HEK293 (cell line): ENCODE measurements at regions not wholly inside any gene's neighbourhood (a gene's known extent, or its start where the extent isn't known, plus 50 kb on each side); places are given as distances from the start of the nearest gene placed in this dataset.

Experiments
- CTCF ChIA-PET: fragments of 350-600 bp; formaldehyde crosslinking; extraction: SDS; loops from one replicate; lab custom pipeline; 2021; ENCODE audit warnings: antibody characterized with exemption; lab: Yijun Ruan, JAX
- POLR2A ChIA-PET: fragments of 300-600 bp; formaldehyde crosslinking; extraction: SDS; loops from one replicate; lab custom pipeline; 2020; ENCODE audit warnings: antibody characterized with exemption, inconsistent platforms; lab: Yijun Ruan, JAX
- H3K27ac ChIP-seq: fragments of 200-500 bp; sonication (Bioruptor generic); 2 replicates; pipeline ENCODE4 v1.5.1; 2014; ENCODE audit warnings: low read depth, low read length, control low read depth, inconsistent platforms; ENCODE audit errors: extremely low read depth
- H3K36me3 ChIP-seq, 2 experiments: fragments of 200-500 bp in 1 of 2; sonication (Bioruptor generic) in 1 of 2; 1 replicate in 1 of 2; 2 replicates in 1 of 2; pipeline ENCODE4 v1.5.1; 2014 to 2017; ENCODE audit warnings: inconsistent platforms in 2 of 2, low read length in 2 of 2; ENCODE audit not compliant: control insufficient read depth in 2 of 2, insufficient read depth in 1 of 2
- H3K4me1 ChIP-seq: fragments of 200-500 bp; sonication (Bioruptor generic); 2 replicates; pipeline ENCODE4 v1.5.1; 2014; ENCODE audit warnings: mild to moderate bottlenecking, low read length, inconsistent platforms; ENCODE audit not compliant: control insufficient read depth, insufficient read depth
- H3K4me3 ChIP-seq: 2 replicates; pipeline ENCODE4 v1.5.1; 2011; ENCODE audit warnings: low read depth, mild to moderate bottlenecking, control low read depth, low read length, moderate library complexity
- H3K9me3 ChIP-seq: fragments of 200-500 bp; sonication (Bioruptor generic); 2 replicates; pipeline ENCODE4 v1.5.1; 2014; ENCODE audit warnings: low read depth, low read length, inconsistent platforms; ENCODE audit not compliant: control insufficient read depth, insufficient read depth
- BCL11B ChIP-seq: fragments of 450-650 bp; formaldehyde crosslinking; IDR thresholded peaks from 2 replicates; pipeline ENCODE4 v1.5.1; 2016; ENCODE audit warnings: low read depth, missing biosample characterization, missing genetic modification characterization
- FEZF1 ChIP-seq: fragments of 450-650 bp; formaldehyde crosslinking; IDR thresholded peaks from 2 replicates; pipeline ENCODE4 v1.5.1; 2016; ENCODE audit warnings: missing biosample characterization, missing genetic modification characterization
- HOXC10 ChIP-seq: sonication (generic); formaldehyde crosslinking; IDR thresholded peaks from 2 replicates; pipeline ENCODE4 v1.8.1; 2023; ENCODE audit warnings: mild to moderate bottlenecking, missing genetic modification reagents
- KLF10 ChIP-seq: fragments of 450-650 bp; IDR thresholded peaks from 2 replicates; pipeline ENCODE4 v1.5.1; 2018; ENCODE audit warnings: missing biosample characterization, mild to moderate bottlenecking, missing genetic modification characterization
- MEIS1 ChIP-seq: sonication (generic); formaldehyde crosslinking; IDR thresholded peaks from 2 replicates; pipeline ENCODE4 v1.8.1; 2022; ENCODE audit warnings: missing genetic modification reagents, mild to moderate bottlenecking, borderline replicate concordance
- PRDM2 ChIP-seq: fragments of 450-650 bp; formaldehyde crosslinking; IDR thresholded peaks from 2 replicates; pipeline ENCODE4 v1.5.1; 2016; ENCODE audit warnings: missing biosample characterization, missing genetic modification characterization, borderline replicate concordance
- SCRT2 ChIP-seq: fragments of 450-650 bp; formaldehyde crosslinking; IDR thresholded peaks from 2 replicates; pipeline ENCODE4 v1.5.1; 2016; ENCODE audit warnings: missing biosample characterization, missing genetic modification characterization
- SETDB1 ChIP-seq: IDR thresholded peaks from one replicate; pipeline ENCODE4 v1.6.1; 2017; ENCODE audit warnings: mild to moderate bottlenecking, low read length, moderate library complexity, mixed read lengths; ENCODE audit not compliant: insufficient read length
- SP2 ChIP-seq: fragments of 450-650 bp; formaldehyde crosslinking; IDR thresholded peaks from 2 replicates; pipeline ENCODE4 v1.5.1; 2016; ENCODE audit warnings: missing biosample characterization, missing genetic modification characterization
- TCF7L2 ChIP-seq: IDR thresholded peaks from 2 replicates; pipeline ENCODE4 v1.6.1; 2011; ENCODE audit warnings: low read depth, mild to moderate bottlenecking, inconsistent platforms, low read length, moderate library complexity, borderline replicate concordance
- WT1 ChIP-seq: fragments of 450-650 bp; formaldehyde crosslinking; IDR thresholded peaks from 2 replicates; pipeline ENCODE4 v1.5.1; 2016; ENCODE audit warnings: missing biosample characterization, missing genetic modification characterization
- ZBTB6 ChIP-seq: fragments of 450-650 bp; formaldehyde crosslinking; IDR thresholded peaks from 2 replicates; pipeline ENCODE4 v1.5.1; 2017; ENCODE audit warnings: missing biosample characterization, missing genetic modification characterization
- ZNF112 ChIP-seq: fragments of 450-650 bp; formaldehyde crosslinking; IDR thresholded peaks from 2 replicates; pipeline ENCODE4 v1.5.0; 2017; ENCODE audit warnings: missing biosample characterization, missing genetic modification characterization
- ZNF138 ChIP-seq: fragments of 450-650 bp; formaldehyde crosslinking; IDR thresholded peaks from 2 replicates; pipeline ENCODE4 v1.5.1; 2016; ENCODE audit warnings: missing biosample characterization, missing genetic modification characterization, borderline replicate concordance
- ZNF146 ChIP-seq: fragments of 450-650 bp; formaldehyde crosslinking; IDR thresholded peaks from 2 replicates; pipeline ENCODE4 v1.5.1; 2016; ENCODE audit warnings: missing biosample characterization, missing genetic modification characterization
- ZNF266 ChIP-seq: fragments of 450-650 bp; formaldehyde crosslinking; IDR thresholded peaks from 2 replicates; pipeline ENCODE4 v1.5.1; 2016; ENCODE audit warnings: missing biosample characterization, missing genetic modification characterization, low read depth
- ZNF350 ChIP-seq: fragments of 450-650 bp; formaldehyde crosslinking; IDR thresholded peaks from 2 replicates; pipeline ENCODE4 v1.5.0; 2017; ENCODE audit warnings: missing biosample characterization, mild to moderate bottlenecking, missing genetic modification characterization
- ZNF394 ChIP-seq: fragments of 450-650 bp; formaldehyde crosslinking; IDR thresholded peaks from 2 replicates; pipeline ENCODE4 v1.5.1; 2016; ENCODE audit warnings: missing biosample characterization, missing genetic modification characterization, mild to moderate bottlenecking, moderate library complexity, borderline replicate concordance
- ZNF48 ChIP-seq: fragments of 450-650 bp; formaldehyde crosslinking; IDR thresholded peaks from 2 replicates; pipeline ENCODE4 v1.5.1; 2016; ENCODE audit warnings: missing biosample characterization, missing genetic modification characterization
- ZNF580 ChIP-seq: fragments of 450-650 bp; formaldehyde crosslinking; IDR thresholded peaks from 2 replicates; pipeline ENCODE4 v1.5.1; 2016; ENCODE audit warnings: missing biosample characterization, missing genetic modification characterization
- ZNF600 ChIP-seq: fragments of 450-650 bp; formaldehyde crosslinking; IDR thresholded peaks from 2 replicates; pipeline ENCODE4 v1.5.1; 2016; ENCODE audit warnings: missing biosample characterization, missing genetic modification characterization
- ZNF626 ChIP-seq: fragments of 450-650 bp; sonication (Bioruptor Pico); formaldehyde crosslinking; IDR thresholded peaks from 2 replicates; pipeline ENCODE4 v1.5.1; 2018; ENCODE audit warnings: missing biosample characterization, missing genetic modification characterization, inconsistent platforms
- ZNF654 ChIP-seq: fragments of 450-650 bp; formaldehyde crosslinking; IDR thresholded peaks from 2 replicates; pipeline ENCODE4 v1.5.1; 2016; ENCODE audit warnings: low read depth, missing biosample characterization, missing genetic modification characterization
- ZNF670 ChIP-seq: fragments of 450-650 bp; formaldehyde crosslinking; IDR thresholded peaks from 2 replicates; pipeline ENCODE4 v1.5.1; 2016; ENCODE audit warnings: missing biosample characterization, missing genetic modification characterization, low read depth
- ZNF791 ChIP-seq: fragments of 450-650 bp; formaldehyde crosslinking; IDR thresholded peaks from 2 replicates; pipeline ENCODE4 v1.5.1; 2016; ENCODE audit warnings: missing biosample characterization, missing genetic modification characterization
- ZNF837 ChIP-seq: fragments of 450-650 bp; formaldehyde crosslinking; IDR thresholded peaks from 2 replicates; pipeline ENCODE4 v1.5.1; 2016; ENCODE audit warnings: missing biosample characterization, missing genetic modification characterization
- ZSCAN30 ChIP-seq: fragments of 450-650 bp; IDR thresholded peaks from 2 replicates; pipeline ENCODE4 v1.5.1; 2018; ENCODE audit warnings: missing biosample characterization, mild to moderate bottlenecking, missing genetic modification characterization, moderate library complexity
- ZXDB ChIP-seq: fragments of 450-650 bp; formaldehyde crosslinking; IDR thresholded peaks from 2 replicates; pipeline ENCODE4 v1.5.1; 2016; ENCODE audit warnings: missing biosample characterization, missing genetic modification characterization

GRCh38 chr4:66376921-66377320 lies 706.6 kb upstream of the EPHA5 start:
- no peak for TF ChIP-seq FEZF1
- TF ChIP-seq SETDB1 = peak; percentile 49
- no peak for TF ChIP-seq ZSCAN30 (tag by site-specific recombination)
- no peaks in the 10 kb centered on the region for H3K9me3 ChIP-seq
- POLR2A ChIA-PET = no interaction called here
- CTCF ChIA-PET = interaction anchor here (0.6 kb wide), 1 partner anchor 331 kb away, joined by 3 read pairs; no protein-coding TSS in a partner anchor
- no peaks in the 10 kb centered on the region for H3K4me1 ChIP-seq
- H3K4me3 ChIP-seq = no peak overlapping the region
- no peak overlapping the region for H3K27ac ChIP-seq
- H3K36me3 ChIP-seq = no peaks in the 10 kb centered on the region

GRCh38 chr4:66376396-66376795 lies 706.1 kb upstream of the EPHA5 start:
- Histone ChIP-seq H3K36me3 (no peaks in the 10 kb centered on the region), H3K27ac (no peak overlapping the region), H3K4me1 (no peaks in the 10 kb centered on the region), H3K4me3 (no peak overlapping the region), H3K9me3 (no peaks in the 10 kb centered on the region)
- no peak for TF ChIP-seq ZNF626
- no peak for TF ChIP-seq ZNF837 (tag by site-specific recombination)
- no peak for TF ChIP-seq ZNF112 (tag by site-specific recombination)
- no peak for TF ChIP-seq ZNF48 (tag by site-specific recombination)
- TF ChIP-seq MEIS1 (CRISPR knock-in tag) = no peak
- TF ChIP-seq TCF7L2 = no peak
- TF ChIP-seq ZNF146 (tag by site-specific recombination) = no peak
- TF ChIP-seq WT1 = no peak
- CTCF ChIA-PET = no interaction called here
- POLR2A ChIA-PET = no interaction called here

GRCh38 chr4:66373268-66373667 lies 703.0 kb upstream of the EPHA5 start:
- CTCF ChIA-PET = no interaction called here
- no peaks in the 10 kb centered on the region for H3K36me3 ChIP-seq
- POLR2A ChIA-PET = no interaction called here
- no peak overlapping the region for H3K4me3 ChIP-seq
- no peaks in the 10 kb centered on the region for H3K9me3 ChIP-seq
- H3K4me1 ChIP-seq = no peaks in the 10 kb centered on the region
- no peak for TF ChIP-seq ZXDB (tag by site-specific recombination)
- no peak for TF ChIP-seq ZNF600
- TF ChIP-seq ZNF654 = no peak
- no peak for TF ChIP-seq ZNF394 (tag by site-specific recombination)
- TF ChIP-seq SCRT2 (tag by site-specific recombination) = no peak
- TF ChIP-seq SP2 (tag by site-specific recombination) = no peak
- no peak for TF ChIP-seq ZNF350 (tag by site-specific recombination)
- no peak for TF ChIP-seq ZBTB6 (tag by site-specific recombination)
- no peak for TF ChIP-seq ZNF670 (tag by site-specific recombination)
- no peak for TF ChIP-seq ZNF266 (tag by site-specific recombination)
- TF ChIP-seq ZNF138 (tag by site-specific recombination) = no peak
- no peak for TF ChIP-seq ZNF580
- TF ChIP-seq KLF10 (tag by site-specific recombination) = no peak
- no peak for TF ChIP-seq ZNF791
- TF ChIP-seq BCL11B = no peak
- TF ChIP-seq HOXC10 (CRISPR knock-in tag) = no peak
- TF ChIP-seq PRDM2 (tag by site-specific recombination) = no peak
- no peak overlapping the region for H3K27ac ChIP-seq
